ENCODE measurements at regions not wholly inside any gene's neighbourhood (a gene's known extent, or its start where the extent isn't known, plus 50 kb on each side); places are given as distances from the start of the nearest gene placed in this dataset.

GRCh38 chr22:47957649-47958048, 1195.2 kb downstream of the TBC1D22A start:
- no peak for DNase-seq

- DNase-seq: no peak
Observed at GRCh38 chr22:47954107-47954506, 1191.7 kb downstream of the TBC1D22A start.

- DNase-seq: no peak
Observed at GRCh38 chr22:47944941-47945340, 1182.5 kb downstream of the TBC1D22A start.

GRCh38 chr22:47943729-47944700, 1181.6 kb downstream of the TBC1D22A start:
- no peak for DNase-seq

GRCh38 chr22:47940211-47940610, 1177.8 kb downstream of the TBC1D22A start:
- DNase-seq: no peak

GRCh38 chr22:47933891-47934290, 1171.4 kb downstream of the TBC1D22A start:
- DNase-seq: no peak

GRCh38 chr22:47933226-47933625, 1170.8 kb downstream of the TBC1D22A start:
- no peak for DNase-seq

- no peak for DNase-seq
Observed at GRCh38 chr22:47929646-47930185, 1167.3 kb downstream of the TBC1D22A start.

- no peak for DNase-seq
Observed at GRCh38 chr22:47929073-47929472, 1166.6 kb downstream of the TBC1D22A start.

- no peak for DNase-seq
Observed at GRCh38 chr22:47928631-47929030, 1166.2 kb downstream of the TBC1D22A start.

GRCh38 chr22:47927648-47928210, 1165.3 kb downstream of the TBC1D22A start:
- DNase-seq: no peak

GRCh38 chr22:47923011-47923427, 1160.6 kb downstream of the TBC1D22A start:
- no peak for DNase-seq

GRCh38 chr22:47921906-47922305, 1159.5 kb downstream of the TBC1D22A start:
- no peak for DNase-seq

- DNase-seq: no peak
Observed at GRCh38 chr22:47920380-47920959, 1158.0 kb downstream of the TBC1D22A start.

GRCh38 chr22:47919893-47920292, 1157.4 kb downstream of the TBC1D22A start:
- DNase-seq: no peak

GRCh38 chr22:47919001-47919441, 1156.6 kb downstream of the TBC1D22A start:
- DNase-seq: no peak

- peak; percentile 8 for DNase-seq
Observed at GRCh38 chr22:47918276-47918921, 1155.9 kb downstream of the TBC1D22A start.

GRCh38 chr22:47914481-47915097, 1152.1 kb downstream of the TBC1D22A start:
- no peak for DNase-seq

- DNase-seq: no peak
Observed at GRCh38 chr22:47902646-47903180, 1140.3 kb downstream of the TBC1D22A start.

- DNase-seq: no peak
Observed at GRCh38 chr22:47901911-47902310, 1139.5 kb downstream of the TBC1D22A start.

- DNase-seq: no peak
Observed at GRCh38 chr22:47899894-47900293, 1137.4 kb downstream of the TBC1D22A start.

GRCh38 chr22:47898946-47899345, 1136.5 kb downstream of the TBC1D22A start:
- DNase-seq: no peak

All from stimulated activated CD4-positive, alpha-beta T cell treated with anti-CD3 and anti-CD28 coated beads, Interleukin-4, amount 100 ng/mL, for 24 hours (primary cell).